ENCODE measurements at regions not wholly inside any gene's neighbourhood (a gene's known extent, or its start where the extent isn't known, plus 50 kb on each side); places are given as distances from the start of the nearest gene placed in this dataset.

DNA sequence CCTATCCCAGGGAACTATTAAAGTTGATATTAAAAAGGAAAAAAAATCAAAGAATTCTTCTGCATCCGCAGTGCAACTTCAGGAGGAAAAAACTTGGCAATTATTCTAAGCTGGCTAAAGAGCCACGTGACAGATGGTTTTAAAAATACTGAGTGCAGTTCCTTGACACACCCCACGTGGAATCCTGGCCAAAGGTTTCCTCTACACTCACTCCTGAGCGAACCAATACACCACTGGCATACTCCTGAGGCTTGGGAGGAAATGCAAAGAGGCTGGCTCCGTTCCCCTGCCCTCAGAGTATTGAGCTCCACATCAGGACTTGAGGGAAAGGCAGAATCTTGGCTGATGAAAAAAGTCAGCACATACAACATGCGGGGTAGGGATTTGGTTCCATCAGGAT lies 133.8 kb upstream of the ATP6AP2 start:
- peak overlapping the region in 1 of 2 donors; percentile 46 for H3K27ac ChIP-seq (ENCODE audit: low read depth in 2 of 2, low read length in 1 of 2)
- H3K4me3 ChIP-seq (ENCODE audit: low read depth in 1 of 2, low read length in 2 of 2) = no peak overlapping the region
- H3K27me3 ChIP-seq (ENCODE audit: control insufficient read depth in 1 of 2, insufficient read depth in 2 of 2, low read length in 2 of 2) = peaks cover 0 to 3% of the 10 kb centered on the region in 2 donors
- WGBS, 2 donors = 22 to 37% methylated on average over 6 of the region's 6 CpGs
- H3K4me1 ChIP-seq (ENCODE audit: control insufficient read depth in 2 of 2, insufficient read depth in 2 of 2, low read length in 1 of 2) = no peaks in the 10 kb centered on the region
- no peaks in the 10 kb centered on the region for H3K36me3 ChIP-seq (ENCODE audit: control insufficient read depth in 2 of 2, insufficient read depth in 2 of 2, low read length in 1 of 2)
- no peaks in the 10 kb centered on the region for H3K9me3 ChIP-seq (ENCODE audit: control insufficient read depth in 2 of 2, insufficient read depth in 1 of 2, low read depth in 1 of 2, low read length in 1 of 2)

DNA sequence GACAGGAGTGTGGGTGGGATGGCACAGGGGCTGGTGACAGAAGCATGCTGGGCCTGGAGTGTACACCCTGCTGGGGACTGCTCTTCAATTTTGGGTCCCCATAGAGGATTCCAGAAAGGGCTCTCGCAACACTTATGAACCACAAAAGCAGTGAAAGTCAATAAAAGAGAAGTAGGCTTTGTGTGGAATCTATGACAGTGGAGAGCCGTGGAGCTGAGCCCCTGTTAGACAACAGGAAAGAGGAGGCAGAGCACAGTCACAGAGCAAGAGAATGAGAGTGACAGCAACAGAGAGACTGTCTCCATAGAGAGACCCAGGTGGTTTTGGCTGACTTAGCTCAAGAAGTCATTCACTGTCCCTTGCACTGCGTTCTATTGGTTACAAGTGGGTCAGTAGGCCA lies 135.1 kb upstream of the ATP6AP2 start:
- Histone ChIP-seq H3K27me3 (ENCODE audit: control insufficient read depth in 1 of 2, insufficient read depth in 2 of 2, low read length in 2 of 2) (peaks cover 0 to 3% of the 10 kb centered on the region in 2 donors), H3K4me3 (ENCODE audit: low read depth in 1 of 2, low read length in 2 of 2) (no peak overlapping the region), H3K4me1 (ENCODE audit: control insufficient read depth in 2 of 2, insufficient read depth in 2 of 2, low read length in 1 of 2) (no peaks in the 10 kb centered on the region), H3K9me3 (ENCODE audit: control insufficient read depth in 2 of 2, insufficient read depth in 1 of 2, low read depth in 1 of 2, low read length in 1 of 2) (no peaks in the 10 kb centered on the region), H3K27ac (ENCODE audit: low read depth in 2 of 2, low read length in 1 of 2) (no peak overlapping the region), H3K36me3 (ENCODE audit: control insufficient read depth in 2 of 2, insufficient read depth in 2 of 2, low read length in 1 of 2) (no peaks in the 10 kb centered on the region)
- WGBS, 2 donors = 83 to 88% methylated on average over 3 of the region's 3 CpGs

DNA sequence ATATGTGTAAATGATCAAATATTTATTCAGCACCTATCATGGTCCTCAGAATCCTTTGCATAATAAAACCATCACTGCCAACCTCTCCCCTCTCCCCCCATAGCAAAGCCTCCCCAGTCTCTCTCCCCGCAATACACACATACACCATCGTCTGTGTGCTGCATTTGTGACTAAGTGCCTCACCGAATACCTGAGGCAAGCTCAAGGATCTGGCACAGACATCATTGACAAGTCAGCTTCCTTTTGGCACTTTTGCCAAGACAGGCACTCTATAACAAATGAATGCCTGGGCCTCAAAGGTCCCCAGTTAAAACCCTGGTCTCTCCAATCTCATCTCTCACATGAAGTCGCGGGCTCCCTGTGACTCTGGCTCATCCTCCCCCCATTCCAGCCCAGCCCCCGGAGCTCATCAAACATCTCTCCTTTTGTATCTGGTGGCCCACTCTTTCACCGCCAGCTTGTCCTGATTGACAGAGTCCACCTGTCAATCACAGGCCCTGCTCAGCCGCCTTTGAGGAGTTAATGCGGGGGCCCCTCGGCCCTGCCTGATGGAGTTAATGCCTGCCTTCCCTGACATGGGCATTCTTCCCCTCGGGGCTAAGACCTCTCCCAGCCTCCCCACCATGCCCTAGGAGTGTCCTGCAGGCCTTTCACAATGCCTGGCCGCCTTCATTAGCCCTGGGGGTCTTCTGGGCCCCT lies 135.8 kb upstream of the ATP6AP2 start:
- Histone ChIP-seq H3K4me1 (ENCODE audit: control insufficient read depth in 2 of 2, insufficient read depth in 2 of 2, low read length in 1 of 2) (no peaks in the 10 kb centered on the region), H3K9me3 (ENCODE audit: control insufficient read depth in 2 of 2, insufficient read depth in 1 of 2, low read depth in 1 of 2, low read length in 1 of 2) (no peaks in the 10 kb centered on the region), H3K36me3 (ENCODE audit: control insufficient read depth in 2 of 2, insufficient read depth in 2 of 2, low read length in 1 of 2) (no peaks in the 10 kb centered on the region), H3K4me3 (ENCODE audit: low read depth in 1 of 2, low read length in 2 of 2) (no peak overlapping the region), H3K27ac (ENCODE audit: low read depth in 2 of 2, low read length in 1 of 2) (no peak overlapping the region), H3K27me3 (ENCODE audit: control insufficient read depth in 1 of 2, insufficient read depth in 2 of 2, low read length in 2 of 2) (peaks cover 0 to 3% of the 10 kb centered on the region in 2 donors)
- 61 to 77% methylated on average over 12 of the region's 12 CpGs for WGBS, 2 donors

DNA sequence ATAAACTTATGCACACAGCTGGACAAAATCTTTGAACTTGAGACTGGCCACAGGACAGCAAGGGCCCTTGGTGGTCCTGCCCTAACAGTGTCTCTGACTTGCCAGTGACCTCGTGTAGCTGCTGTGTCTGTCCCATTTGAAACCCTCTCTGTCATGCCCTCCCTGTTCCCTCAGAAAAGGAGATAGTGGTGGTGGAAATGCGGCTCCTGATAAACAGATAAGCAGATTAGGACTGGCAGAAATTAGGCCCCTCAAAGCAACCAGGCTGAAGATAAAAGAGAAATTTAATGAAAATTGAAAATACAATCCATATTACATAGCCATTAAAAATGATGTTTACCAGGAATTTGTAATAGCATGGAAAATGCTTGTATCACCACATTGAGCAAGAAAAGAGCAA lies 136.6 kb upstream of the ATP6AP2 start:
- no peaks in the 10 kb centered on the region for H3K36me3 ChIP-seq (ENCODE audit: control insufficient read depth in 2 of 2, insufficient read depth in 2 of 2, low read length in 1 of 2)
- no peaks in the 10 kb centered on the region for H3K9me3 ChIP-seq (ENCODE audit: control insufficient read depth in 2 of 2, insufficient read depth in 1 of 2, low read depth in 1 of 2, low read length in 1 of 2)
- no peaks in the 10 kb centered on the region for H3K4me1 ChIP-seq (ENCODE audit: control insufficient read depth in 2 of 2, insufficient read depth in 2 of 2, low read length in 1 of 2)
- no peak overlapping the region for H3K4me3 ChIP-seq (ENCODE audit: low read depth in 1 of 2, low read length in 2 of 2)
- H3K27ac ChIP-seq (ENCODE audit: low read depth in 2 of 2, low read length in 1 of 2) = no peak overlapping the region
- H3K27me3 ChIP-seq (ENCODE audit: control insufficient read depth in 1 of 2, insufficient read depth in 2 of 2, low read length in 2 of 2) = peaks cover 0 to 3% of the 10 kb centered on the region in 2 donors
- WGBS, 2 donors = 68 to 90% methylated on average over 2 of the region's 2 CpGs

DNA sequence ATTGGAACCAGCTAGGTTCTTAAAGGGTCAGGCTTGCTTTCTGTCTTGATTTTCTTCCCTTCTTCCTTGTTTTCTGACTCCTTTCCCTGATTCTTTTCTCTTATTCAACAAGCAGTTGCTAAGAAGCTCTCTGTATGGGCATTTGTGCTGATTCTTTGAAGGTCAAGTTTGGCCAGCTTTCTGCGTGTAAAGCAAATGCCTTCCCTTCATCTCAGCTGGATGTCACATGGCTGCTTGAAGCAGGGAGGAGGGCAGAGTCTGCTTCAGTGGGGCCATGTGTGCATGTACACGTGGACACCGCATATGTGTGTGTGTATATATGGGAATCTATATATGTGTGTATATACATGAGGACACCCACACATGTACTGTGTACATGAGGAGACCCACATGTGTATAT lies 139.9 kb upstream of the ATP6AP2 start:
- 74 to 80% methylated on average over 3 of the region's 3 CpGs for WGBS, 2 donors
- Histone ChIP-seq H3K4me1 (ENCODE audit: control insufficient read depth in 2 of 2, insufficient read depth in 2 of 2, low read length in 1 of 2) (no peaks in the 10 kb centered on the region), H3K9me3 (ENCODE audit: control insufficient read depth in 2 of 2, insufficient read depth in 1 of 2, low read depth in 1 of 2, low read length in 1 of 2) (no peaks in the 10 kb centered on the region), H3K27me3 (ENCODE audit: control insufficient read depth in 1 of 2, insufficient read depth in 2 of 2, low read length in 2 of 2) (no peaks in the 10 kb centered on the region), H3K27ac (ENCODE audit: low read depth in 2 of 2, low read length in 1 of 2) (no peak overlapping the region), H3K36me3 (ENCODE audit: control insufficient read depth in 2 of 2, insufficient read depth in 2 of 2, low read length in 1 of 2) (no peaks in the 10 kb centered on the region), H3K4me3 (ENCODE audit: low read depth in 1 of 2, low read length in 2 of 2) (no peak overlapping the region)

DNA sequence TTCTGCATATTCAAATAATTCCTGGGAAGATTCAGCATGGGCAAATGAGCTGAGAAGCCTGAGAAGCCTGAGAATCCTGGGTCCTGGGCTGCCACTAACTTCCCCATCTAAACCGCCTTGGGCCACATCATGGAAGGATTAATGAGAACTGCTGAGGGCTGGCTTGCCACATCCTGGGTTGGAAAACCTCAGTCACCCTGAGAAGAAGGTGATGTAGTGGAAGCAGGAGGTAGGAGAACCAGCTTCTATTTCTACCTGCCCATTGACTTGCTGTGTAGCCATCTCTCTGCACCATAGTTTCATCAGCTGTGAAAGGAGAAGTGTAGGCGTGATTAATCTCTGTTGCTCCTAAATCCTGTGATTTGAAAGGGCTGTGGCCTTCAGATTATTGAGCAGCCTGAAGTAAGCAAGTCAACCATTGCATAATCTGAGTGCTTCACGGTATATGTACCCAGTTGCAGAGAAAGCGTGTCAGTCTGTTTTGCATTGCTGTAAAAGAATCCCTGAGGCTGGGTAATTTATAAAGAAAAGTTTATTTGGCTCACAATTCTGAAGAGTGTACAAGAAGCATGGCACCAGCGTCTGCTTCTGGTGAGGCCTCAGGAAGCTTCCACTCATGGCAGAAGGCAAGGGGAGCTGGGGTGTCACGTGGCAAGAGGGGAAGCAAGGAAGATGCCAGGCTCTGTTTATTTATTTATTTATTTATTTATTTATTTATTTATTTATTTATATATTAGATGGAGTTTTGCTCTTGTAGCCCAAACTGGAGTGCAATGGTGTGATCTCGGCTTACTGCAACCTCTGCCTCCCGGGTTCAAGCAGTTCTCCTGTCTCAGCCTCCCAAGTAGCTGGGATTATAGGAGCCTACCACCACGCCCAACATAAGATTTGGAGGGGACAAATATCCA lies 140.9 kb upstream of the ATP6AP2 start:
- Histone ChIP-seq H3K27ac (ENCODE audit: low read depth in 2 of 2, low read length in 1 of 2) (no peak overlapping the region), H3K27me3 (ENCODE audit: control insufficient read depth in 1 of 2, insufficient read depth in 2 of 2, low read length in 2 of 2) (no peaks in the 10 kb centered on the region), H3K4me3 (ENCODE audit: low read depth in 1 of 2, low read length in 2 of 2) (no peak overlapping the region), H3K36me3 (ENCODE audit: control insufficient read depth in 2 of 2, insufficient read depth in 2 of 2, low read length in 1 of 2) (no peaks in the 10 kb centered on the region), H3K9me3 (ENCODE audit: control insufficient read depth in 2 of 2, insufficient read depth in 1 of 2, low read depth in 1 of 2, low read length in 1 of 2) (no peaks in the 10 kb centered on the region), H3K4me1 (ENCODE audit: control insufficient read depth in 2 of 2, insufficient read depth in 2 of 2, low read length in 1 of 2) (no peaks in the 10 kb centered on the region)
- 82 to 90% methylated on average over 9 of the region's 9 CpGs for WGBS, 2 donors

DNA sequence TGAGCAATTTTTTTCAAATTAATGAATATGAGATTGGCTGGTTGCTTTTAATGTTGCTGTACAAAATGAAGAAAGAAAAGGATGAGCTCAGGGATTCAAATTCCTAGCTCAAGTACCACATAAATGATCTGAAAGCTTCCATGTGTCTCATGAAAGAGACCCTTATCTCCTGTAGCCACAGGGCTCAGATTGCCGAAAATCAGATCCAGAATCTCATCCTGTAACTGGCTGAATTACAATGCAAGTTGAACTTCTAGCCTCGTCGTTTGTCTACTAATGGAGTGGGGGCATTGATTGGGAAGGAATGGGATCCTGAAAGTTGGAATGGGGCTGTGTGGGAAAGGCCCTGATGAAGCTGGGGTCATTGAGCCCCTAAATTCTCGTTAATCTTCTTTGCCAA lies 143.4 kb upstream of the ATP6AP2 start:
- 80 to 94% methylated on average over 4 of the region's 4 CpGs for WGBS, 2 donors
- Histone ChIP-seq H3K4me3 (ENCODE audit: low read depth in 1 of 2, low read length in 2 of 2) (no peak overlapping the region), H3K36me3 (ENCODE audit: control insufficient read depth in 2 of 2, insufficient read depth in 2 of 2, low read length in 1 of 2) (no peaks in the 10 kb centered on the region), H3K9me3 (ENCODE audit: control insufficient read depth in 2 of 2, insufficient read depth in 1 of 2, low read depth in 1 of 2, low read length in 1 of 2) (no peaks in the 10 kb centered on the region), H3K4me1 (ENCODE audit: control insufficient read depth in 2 of 2, insufficient read depth in 2 of 2, low read length in 1 of 2) (no peaks in the 10 kb centered on the region), H3K27ac (ENCODE audit: low read depth in 2 of 2, low read length in 1 of 2) (no peak overlapping the region), H3K27me3 (ENCODE audit: control insufficient read depth in 1 of 2, insufficient read depth in 2 of 2, low read length in 2 of 2) (no peaks in the 10 kb centered on the region)

DNA sequence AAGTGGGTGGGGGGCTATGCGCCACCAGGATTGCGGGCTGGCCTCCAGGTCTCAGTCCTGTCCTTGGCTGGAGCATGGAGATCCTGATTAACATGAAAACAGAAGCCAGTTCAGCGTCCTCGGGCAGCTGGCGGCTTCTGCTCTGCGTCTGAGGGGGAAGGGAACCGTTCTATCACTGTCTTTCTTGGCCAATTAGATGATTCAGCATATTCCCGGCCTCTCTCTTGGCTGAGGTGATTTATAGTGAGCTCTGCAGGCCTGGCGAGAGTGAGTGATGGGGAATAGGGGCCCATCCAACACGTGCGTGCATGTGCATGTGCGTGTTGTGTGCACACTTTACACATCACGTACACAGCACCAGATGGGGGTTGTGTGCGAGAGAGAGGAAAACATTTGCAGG lies 145.8 kb upstream of the ATP6AP2 start:
- peak overlapping the region; percentile 70 to 83 for H3K27ac ChIP-seq (ENCODE audit: low read depth in 2 of 2, low read length in 1 of 2)
- H3K4me1 ChIP-seq (ENCODE audit: control insufficient read depth in 2 of 2, insufficient read depth in 2 of 2, low read length in 1 of 2) = no peaks in the 10 kb centered on the region
- peaks cover 0 to 3% of the 10 kb centered on the region in 2 donors for H3K9me3 ChIP-seq (ENCODE audit: control insufficient read depth in 2 of 2, insufficient read depth in 1 of 2, low read depth in 1 of 2, low read length in 1 of 2)
- peak overlapping the region; percentile 11 to 22 for H3K4me3 ChIP-seq (ENCODE audit: low read depth in 1 of 2, low read length in 2 of 2)
- no peaks in the 10 kb centered on the region for H3K36me3 ChIP-seq (ENCODE audit: control insufficient read depth in 2 of 2, insufficient read depth in 2 of 2, low read length in 1 of 2)
- no peaks in the 10 kb centered on the region for H3K27me3 ChIP-seq (ENCODE audit: control insufficient read depth in 1 of 2, insufficient read depth in 2 of 2, low read length in 2 of 2)
- WGBS, 2 donors = 18 to 36% methylated on average over 14 of the region's 14 CpGs

DNA sequence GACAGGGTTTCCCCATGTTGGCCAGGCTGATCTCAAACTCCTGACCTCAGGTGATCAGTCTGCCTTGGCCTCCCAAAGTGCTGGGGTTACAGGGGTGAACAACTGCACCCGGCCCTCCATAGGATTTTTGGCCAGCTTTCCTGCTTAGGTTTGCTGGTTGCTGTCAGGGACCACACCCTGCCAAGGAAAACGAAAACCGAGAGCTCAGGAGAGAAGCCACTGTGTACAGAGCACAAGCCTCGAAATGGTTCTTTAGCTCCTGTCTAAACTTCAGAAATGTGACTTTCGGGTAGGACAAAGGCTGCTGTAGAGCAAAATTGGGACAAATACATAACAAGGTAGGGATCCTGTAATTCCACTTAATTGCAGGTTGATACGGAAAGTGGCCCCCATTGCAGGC lies 146.3 kb upstream of the ATP6AP2 start:
- Histone ChIP-seq H3K27me3 (ENCODE audit: control insufficient read depth in 1 of 2, insufficient read depth in 2 of 2, low read length in 2 of 2) (no peaks in the 10 kb centered on the region), H3K36me3 (ENCODE audit: control insufficient read depth in 2 of 2, insufficient read depth in 2 of 2, low read length in 1 of 2) (no peaks in the 10 kb centered on the region), H3K27ac (ENCODE audit: low read depth in 2 of 2, low read length in 1 of 2) (peak overlapping the region; percentile 70 to 83), H3K4me1 (ENCODE audit: control insufficient read depth in 2 of 2, insufficient read depth in 2 of 2, low read length in 1 of 2) (no peaks in the 10 kb centered on the region), H3K9me3 (ENCODE audit: control insufficient read depth in 2 of 2, insufficient read depth in 1 of 2, low read depth in 1 of 2, low read length in 1 of 2) (peaks cover 0 to 3% of the 10 kb centered on the region in 2 donors), H3K4me3 (ENCODE audit: low read depth in 1 of 2, low read length in 2 of 2) (peak overlapping the region; percentile 11 to 22)
- 47 to 60% methylated on average over 6 of the region's 6 CpGs for WGBS, 2 donors

Measured in esophagus (tissue), 2 donors.